BJ (cell line): ENCODE measurements at regions not wholly inside any gene's neighbourhood (a gene's known extent, or its start where the extent isn't known, plus 50 kb on each side); places are given as distances from the start of the nearest gene placed in this dataset.

ENCODE experiments used
- CTCF ChIA-PET: fragments of 350-600 bp; formaldehyde crosslinking; extraction: SDS; loops from one replicate; lab custom pipeline; 2021; ENCODE audit warnings: antibody characterized with exemption, inconsistent platforms; lab: Yijun Ruan, JAX
- POLR2A ChIA-PET: fragments of 300-600 bp; sonication (Branson Sonifier 250); formaldehyde crosslinking; extraction: SDS; loops from one replicate; lab custom pipeline; 2021; ENCODE audit warnings: antibody characterized with exemption; lab: Charles Lee
- DNase-seq: peaks from one replicate; pipeline ENCODE4 v3.0.0-alpha.2; 2011; ENCODE audit warnings: low read depth
- H3K27me3 ChIP-seq: 2 replicates; pipeline ENCODE4 v1.6.0; 2011; ENCODE audit warnings: low read length; ENCODE audit not compliant: control insufficient read depth, insufficient read depth
- H3K36me3 ChIP-seq: 2 replicates; pipeline ENCODE4 v1.5.1; 2011; ENCODE audit warnings: low read length; ENCODE audit not compliant: control insufficient read depth, insufficient read depth
- H3K4me3 ChIP-seq: 2 replicates; pipeline ENCODE4 v1.5.1; 2011; ENCODE audit warnings: low read depth, mild to moderate bottlenecking, control low read depth, low read length
- TF ChIP-seq, protein P1 (sequence below): IDR thresholded peaks from 2 replicates; pipeline ENCODE4 v1.5.1; 2011; ENCODE audit warnings: low read depth, mild to moderate bottlenecking, control low read depth, inconsistent platforms, low read length, moderate library complexity; ENCODE audit not compliant: insufficient read depth

DNA sequence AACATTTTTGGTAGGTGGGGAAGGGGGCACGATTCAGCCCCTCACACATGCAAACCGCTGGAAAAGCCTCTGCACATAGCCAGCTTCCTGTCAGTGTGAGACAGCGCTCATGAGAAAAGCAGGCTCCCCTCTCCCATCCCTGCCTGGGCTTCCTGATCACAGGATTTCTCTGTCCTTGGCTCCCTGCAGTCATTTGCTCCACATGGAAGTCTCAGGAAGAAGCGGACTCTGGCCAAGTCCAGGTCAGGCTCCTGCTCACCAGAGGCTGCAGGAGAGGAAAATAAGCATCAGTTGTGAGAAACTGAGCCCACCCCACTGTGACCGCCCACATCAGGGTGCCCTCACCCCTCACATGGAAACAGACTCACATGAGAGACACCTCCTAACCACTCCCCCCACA lies 664.3 kb upstream of the TENM3 start:
- POLR2A ChIA-PET = no interaction called here
- DNase-seq = no peak
- TF ChIP-seq, protein P1, sequence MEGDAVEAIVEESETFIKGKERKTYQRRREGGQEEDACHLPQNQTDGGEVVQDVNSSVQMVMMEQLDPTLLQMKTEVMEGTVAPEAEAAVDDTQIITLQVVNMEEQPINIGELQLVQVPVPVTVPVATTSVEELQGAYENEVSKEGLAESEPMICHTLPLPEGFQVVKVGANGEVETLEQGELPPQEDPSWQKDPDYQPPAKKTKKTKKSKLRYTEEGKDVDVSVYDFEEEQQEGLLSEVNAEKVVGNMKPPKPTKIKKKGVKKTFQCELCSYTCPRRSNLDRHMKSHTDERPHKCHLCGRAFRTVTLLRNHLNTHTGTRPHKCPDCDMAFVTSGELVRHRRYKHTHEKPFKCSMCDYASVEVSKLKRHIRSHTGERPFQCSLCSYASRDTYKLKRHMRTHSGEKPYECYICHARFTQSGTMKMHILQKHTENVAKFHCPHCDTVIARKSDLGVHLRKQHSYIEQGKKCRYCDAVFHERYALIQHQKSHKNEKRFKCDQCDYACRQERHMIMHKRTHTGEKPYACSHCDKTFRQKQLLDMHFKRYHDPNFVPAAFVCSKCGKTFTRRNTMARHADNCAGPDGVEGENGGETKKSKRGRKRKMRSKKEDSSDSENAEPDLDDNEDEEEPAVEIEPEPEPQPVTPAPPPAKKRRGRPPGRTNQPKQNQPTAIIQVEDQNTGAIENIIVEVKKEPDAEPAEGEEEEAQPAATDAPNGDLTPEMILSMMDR = no peak
- CTCF ChIA-PET = no interaction called here
- no peak overlapping the region for H3K4me3 ChIP-seq
- no peaks in the 10 kb centered on the region for H3K36me3 ChIP-seq
- no peaks in the 10 kb centered on the region for H3K27me3 ChIP-seq

DNA sequence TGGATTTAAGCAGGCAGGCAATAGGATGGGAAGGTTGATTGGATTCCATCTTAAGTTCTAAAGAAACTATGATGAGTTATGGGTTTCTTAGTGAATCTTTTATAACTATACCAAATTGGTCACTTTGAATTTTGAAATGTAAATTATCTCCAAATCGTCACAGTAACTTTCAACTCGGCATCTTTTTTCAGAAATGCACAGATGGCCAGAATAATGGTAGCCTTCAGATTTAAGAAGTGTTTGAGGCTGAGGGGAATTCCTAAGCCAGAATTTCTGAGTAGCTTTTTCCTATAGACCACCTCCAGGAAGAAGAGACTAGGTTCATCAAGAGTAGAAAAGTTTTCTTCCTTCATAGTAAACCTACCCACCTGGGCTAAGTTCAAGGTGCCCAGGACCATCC lies 663.7 kb upstream of the TENM3 start:
- ChIA-PET POLR2A (no interaction called here), CTCF (no interaction called here)
- H3K27me3 ChIP-seq = no peaks in the 10 kb centered on the region
- H3K36me3 ChIP-seq = no peaks in the 10 kb centered on the region
- TF ChIP-seq, protein P1 = no peak
- DNase-seq = no peak
- no peak overlapping the region for H3K4me3 ChIP-seq

DNA sequence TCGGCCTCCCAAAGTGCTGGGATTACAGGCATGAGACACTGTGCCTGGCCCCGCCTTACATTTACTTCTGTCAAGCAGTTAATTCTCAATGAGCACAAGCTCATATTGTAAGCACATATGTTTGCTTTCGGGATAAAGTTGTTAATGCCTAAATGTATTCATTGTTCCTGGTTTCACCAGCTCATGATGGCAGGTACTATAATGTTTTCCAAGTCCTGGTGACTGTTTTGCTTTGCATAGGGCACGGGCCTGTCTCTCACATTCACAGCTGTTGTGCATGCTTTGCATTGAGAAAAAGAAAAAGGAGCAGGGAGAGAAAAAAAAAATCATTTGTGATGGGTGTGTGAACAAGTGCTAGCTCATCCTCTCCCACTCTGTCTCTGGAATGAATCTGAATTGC lies 661.2 kb upstream of the TENM3 start:
- TF ChIP-seq, protein P1 = no peak
- ChIA-PET CTCF (no interaction called here), POLR2A (no interaction called here)
- Histone ChIP-seq H3K4me3 (no peak overlapping the region), H3K36me3 (no peaks in the 10 kb centered on the region), H3K27me3 (no peaks in the 10 kb centered on the region)
- DNase-seq = no peak

DNA sequence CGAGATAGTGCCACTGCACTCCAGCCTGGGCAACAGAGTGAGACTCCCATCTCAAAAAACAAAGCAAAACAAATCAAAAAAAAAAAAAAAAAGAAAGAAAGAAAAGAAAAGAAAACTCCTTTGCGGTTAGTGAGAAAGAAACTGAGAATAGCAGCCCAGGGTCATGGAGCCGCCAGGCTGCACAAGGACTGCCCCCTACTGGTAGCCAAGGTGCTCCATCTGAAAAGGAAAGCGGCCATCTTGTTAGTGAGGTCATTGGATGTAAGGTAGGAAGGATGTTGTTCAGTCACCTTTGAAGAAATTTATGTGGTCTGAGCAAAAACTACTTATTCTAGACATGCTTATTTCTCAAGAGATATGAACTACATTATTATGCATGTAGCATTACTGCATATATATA lies 660.6 kb upstream of the TENM3 start:
- CTCF ChIA-PET = no interaction called here
- no peaks in the 10 kb centered on the region for H3K36me3 ChIP-seq
- no peak for DNase-seq
- H3K4me3 ChIP-seq = no peak overlapping the region
- POLR2A ChIA-PET = no interaction called here
- TF ChIP-seq, protein P1 = no peak
- no peaks in the 10 kb centered on the region for H3K27me3 ChIP-seq

DNA sequence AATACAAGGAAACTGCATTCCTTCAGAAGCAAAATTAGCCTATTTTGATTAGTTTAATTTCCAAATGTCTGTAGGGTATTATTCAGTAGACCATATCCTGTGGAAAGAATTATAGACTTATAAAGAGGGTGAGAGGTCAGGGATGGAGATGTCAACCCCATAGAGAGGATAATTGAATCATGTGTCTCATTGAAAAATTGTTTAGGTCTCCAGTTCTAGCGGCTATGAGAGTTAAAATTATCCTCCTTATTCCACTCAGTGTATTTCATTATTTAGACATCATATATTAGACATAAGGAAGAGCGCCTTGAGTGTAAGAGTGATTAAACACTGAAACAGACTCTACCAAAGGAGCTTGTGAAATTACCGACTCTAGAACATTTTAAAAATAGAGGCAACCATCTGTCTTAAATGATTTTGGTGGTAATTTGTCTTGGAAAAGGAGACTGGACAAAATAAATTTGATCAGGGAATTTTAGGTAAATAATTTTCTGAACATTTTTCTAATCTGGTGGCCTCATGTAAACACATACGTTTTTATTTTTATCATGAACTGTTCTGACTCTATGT lies 654.4 kb upstream of the TENM3 start:
- no peak for DNase-seq
- TF ChIP-seq, protein P1 = no peak
- Histone ChIP-seq H3K27me3 (no peaks in the 10 kb centered on the region), H3K4me3 (no peak overlapping the region), H3K36me3 (no peaks in the 10 kb centered on the region)
- ChIA-PET POLR2A (no interaction called here), CTCF (no interaction called here)
